COLO829 (cell line): ENCODE measurements at regions not wholly inside any gene's neighbourhood (a gene's known extent, or its start where the extent isn't known, plus 50 kb on each side); places are given as distances from the start of the nearest gene placed in this dataset.
A peak's percentile ranks its signal among the peaks of the same experiment; 100 is the strongest.

ENCODE experiments used
- DNase-seq: peaks from one replicate; pipeline ENCODE4 v3.0.0; 2012; ENCODE audit warnings: low spot score

- no peak for DNase-seq
These were observed 234.4 kb upstream of the PMFBP1 start for GRCh38 chr16:72406390-72406789.

DNA sequence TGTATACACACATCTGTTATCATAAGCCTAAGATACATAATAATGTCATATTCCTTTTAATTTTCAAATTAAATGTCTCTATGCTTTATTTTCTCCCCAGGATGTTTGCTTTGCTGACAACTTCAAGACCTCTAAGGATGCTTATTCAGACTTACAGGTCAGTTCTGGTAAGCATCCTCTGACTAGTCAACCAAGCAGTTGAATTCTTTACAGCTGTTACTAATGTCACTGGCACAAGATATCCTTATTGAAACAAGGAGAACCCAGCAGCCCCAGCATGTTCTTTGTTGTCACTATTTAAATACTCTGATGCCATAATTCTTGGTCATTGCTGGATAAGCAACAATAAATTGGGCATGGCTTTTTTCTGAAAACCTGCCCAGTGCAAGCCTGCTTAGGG, 232.3 kb upstream of the PMFBP1 start:
- no peak for DNase-seq

DNA sequence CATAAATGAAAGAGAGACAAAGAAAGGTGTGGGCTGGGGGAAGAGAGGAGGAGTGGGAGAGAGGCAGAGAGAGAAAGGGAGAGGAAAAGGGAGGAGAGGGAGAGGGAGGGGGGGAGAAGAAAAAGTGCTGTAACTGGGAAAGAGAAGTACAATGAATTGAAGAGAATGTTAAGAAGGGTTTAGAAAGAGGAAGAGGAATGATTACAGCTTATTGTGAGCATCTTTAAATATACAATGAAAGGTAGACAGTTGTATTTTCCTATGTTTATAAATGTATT, 229.1 kb upstream of the PMFBP1 start:
- DNase-seq: no peak

GRCh38 chr16:72400257-72401083, 228.5 kb upstream of the PMFBP1 start:
- peak; percentile 19 for DNase-seq

DNA sequence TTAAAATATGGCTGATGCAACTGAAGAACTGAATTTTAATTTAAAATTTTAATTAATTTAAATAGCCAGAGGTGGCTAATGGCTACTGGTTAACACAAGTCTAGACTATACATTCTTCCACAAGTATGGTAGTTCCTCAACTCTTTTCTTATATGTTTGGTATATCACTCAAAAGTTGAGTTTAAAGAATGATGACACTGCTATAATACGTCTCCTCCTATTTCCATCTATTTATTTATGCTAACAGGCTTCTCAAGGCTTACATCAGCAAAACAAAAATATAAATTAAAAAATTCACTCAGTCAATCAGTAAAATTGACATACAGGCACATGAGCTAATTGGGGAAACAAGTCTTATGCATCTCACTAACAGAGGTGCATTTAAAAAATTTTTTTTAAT, 227.9 kb upstream of the PMFBP1 start:
- no peak for DNase-seq

GRCh38 chr16:72397876-72398275, 225.9 kb upstream of the PMFBP1 start:
- no peak for DNase-seq

DNA sequence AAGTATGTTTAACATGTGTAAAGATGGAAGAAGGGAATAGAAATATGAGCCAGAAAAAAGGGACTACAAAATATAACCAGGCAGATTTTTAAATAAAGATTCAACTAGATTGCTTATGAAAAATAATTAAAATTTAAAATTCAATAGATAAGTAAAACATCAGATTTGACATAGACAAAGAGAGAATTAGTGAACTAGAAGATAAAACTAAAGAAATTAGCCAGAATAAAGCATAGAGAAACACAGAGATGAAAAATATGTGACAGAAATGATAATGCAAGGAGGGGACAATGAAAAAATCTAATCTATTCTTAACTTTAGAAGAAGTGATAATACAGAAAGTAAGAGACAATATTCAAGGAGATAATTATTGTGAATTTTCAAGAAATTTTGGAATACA, 222.6 kb upstream of the PMFBP1 start:
- no peak for DNase-seq

- DNase-seq: no peak
These were observed 217.8 kb upstream of the PMFBP1 start for GRCh38 chr16:72389791-72390190.

DNA sequence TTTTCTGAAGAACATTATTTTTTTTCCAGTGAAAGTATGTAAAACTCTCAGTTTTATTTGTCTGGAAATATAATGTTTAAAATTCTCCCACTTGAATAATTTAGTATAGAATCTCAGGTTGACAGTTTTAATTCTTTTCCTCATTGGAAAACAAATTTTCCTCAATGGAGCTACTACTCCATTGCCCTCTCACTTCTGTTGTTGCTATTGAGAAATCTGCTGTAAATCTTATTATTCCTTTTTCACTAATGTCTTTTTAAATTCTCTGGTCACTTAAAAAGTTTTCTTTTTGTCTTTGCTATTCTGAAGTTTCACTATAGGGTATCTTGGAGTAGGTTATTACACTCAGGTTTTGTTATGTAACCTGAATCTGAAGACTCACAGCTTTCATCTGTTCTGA, 216.1 kb upstream of the PMFBP1 start:
- no peak for DNase-seq

GRCh38 chr16:72384651-72385050, 212.7 kb upstream of the PMFBP1 start:
- DNase-seq: no peak

DNA sequence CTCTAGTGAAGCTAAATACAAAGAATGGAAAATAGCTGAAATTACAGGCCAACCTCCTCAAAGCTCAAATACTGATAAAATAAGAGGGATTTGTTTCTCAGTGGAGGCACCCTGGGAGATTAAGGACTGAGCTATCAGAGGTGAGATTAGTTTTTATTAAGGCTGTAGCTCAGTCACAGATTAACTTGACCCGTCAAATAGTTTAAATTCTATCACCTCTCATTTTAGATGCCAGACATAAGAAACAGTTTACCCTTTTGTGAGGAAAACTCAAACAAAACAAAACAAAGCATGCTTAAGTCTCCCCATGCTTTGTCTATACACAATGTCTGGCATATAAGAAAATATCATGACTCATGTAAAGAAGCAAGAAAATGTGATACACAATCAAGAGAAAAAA, 208.3 kb upstream of the PMFBP1 start:
- DNase-seq: no peak

DNA sequence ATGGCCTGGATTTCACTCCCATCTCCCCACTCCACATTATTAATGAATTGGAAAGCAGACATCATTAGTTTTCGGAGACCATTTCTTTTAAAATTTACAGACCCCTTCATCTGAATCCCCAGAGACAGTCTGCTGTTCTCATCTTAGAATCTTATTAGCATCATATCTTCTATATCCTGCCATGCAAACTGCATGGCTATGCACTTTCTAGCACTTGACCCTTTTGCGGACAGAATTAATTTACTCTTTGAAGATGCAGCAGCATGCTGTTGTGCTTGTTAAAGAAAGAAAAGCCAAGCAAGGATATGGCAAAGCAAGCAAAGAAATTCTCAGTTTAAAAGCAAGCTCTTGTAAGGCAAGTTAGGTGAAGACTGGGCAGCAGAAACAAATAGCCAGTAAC, 201.2 kb upstream of the PMFBP1 start:
- no peak for DNase-seq

DNA sequence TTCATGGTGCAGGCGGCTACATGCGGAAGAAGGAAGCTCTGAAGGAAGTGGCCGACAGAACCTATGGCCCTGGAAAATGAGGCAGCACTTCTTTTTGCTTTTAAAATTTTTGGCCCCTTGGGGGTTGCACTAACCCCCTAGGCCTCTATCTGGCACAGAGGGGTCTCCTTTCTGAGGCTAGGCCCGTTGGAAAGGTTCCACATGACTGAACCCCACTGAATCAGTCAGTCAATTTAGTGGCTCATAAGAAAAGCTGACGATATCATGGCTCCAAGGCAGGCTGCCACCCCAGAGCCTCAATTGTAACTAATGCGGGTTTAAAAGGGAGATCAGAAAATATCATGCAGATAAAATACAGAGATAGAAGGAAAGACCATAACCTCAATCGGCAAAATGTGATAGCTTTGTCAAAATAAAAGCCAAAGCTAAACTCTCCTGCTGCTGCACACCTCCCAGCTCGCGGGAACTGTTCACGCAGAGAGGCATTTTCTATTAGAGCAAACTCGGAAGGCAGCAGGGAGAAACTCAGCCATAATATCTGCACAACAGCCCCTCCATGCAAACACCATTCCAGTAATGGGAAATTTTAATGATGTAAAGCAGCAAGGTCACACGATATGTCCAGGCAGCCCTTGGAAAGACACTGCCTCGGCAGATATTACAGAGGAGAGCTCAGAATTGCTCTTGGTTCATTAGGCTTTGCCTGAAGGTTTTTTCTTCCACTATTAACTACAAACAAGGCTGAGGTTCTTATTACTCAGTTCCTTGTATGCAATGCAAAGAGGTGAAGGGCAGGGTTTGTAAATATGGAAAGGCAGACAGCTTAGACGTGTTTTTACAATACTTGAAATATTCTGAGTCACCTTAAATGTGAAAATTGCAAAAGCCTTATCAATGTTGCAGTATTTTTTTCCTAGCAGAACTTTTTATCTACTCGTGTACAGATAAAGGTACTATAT, 200.4 kb upstream of the PMFBP1 start:
- no peak for DNase-seq

DNA sequence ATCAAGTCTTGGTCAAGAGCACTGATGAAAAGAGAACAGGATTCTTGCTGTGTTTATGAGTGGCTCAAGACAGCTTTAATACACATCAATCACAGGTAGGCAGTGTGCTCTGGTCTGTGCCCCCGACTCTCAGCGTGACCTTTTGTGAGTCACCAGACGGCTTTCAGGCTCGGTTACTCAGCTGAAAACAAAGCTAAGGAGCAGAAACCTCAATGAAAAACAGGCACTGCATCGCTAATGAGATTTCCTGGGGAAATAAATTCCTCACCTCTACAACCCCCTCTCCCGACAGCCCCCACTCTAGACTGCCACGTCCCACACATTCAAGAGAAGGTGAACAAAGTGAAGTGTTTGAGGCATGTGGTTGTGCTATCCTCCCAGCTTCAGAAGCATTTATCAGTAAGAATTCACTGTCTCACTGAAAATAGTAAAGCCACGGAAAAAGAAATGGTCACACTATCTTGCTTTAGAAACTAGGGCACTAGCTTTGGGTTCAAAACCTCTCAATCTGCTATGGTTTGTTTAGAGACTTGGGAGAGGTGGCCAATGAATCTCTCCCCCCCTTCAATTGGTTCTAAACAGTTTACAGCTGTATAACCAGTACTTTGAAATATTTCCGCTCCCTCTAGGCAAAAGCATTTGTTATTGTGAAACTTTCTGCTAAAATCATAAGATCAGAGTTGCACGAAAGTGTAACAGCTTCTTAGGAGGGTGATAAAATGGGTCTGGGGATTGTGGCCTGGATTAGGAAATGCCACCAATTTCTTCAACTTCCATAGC, 199.5 kb upstream of the PMFBP1 start:
- DNase-seq: peak; percentile 13

GRCh38 chr16:72369274-72369673, 197.3 kb upstream of the PMFBP1 start:
- DNase-seq: no peak

DNA sequence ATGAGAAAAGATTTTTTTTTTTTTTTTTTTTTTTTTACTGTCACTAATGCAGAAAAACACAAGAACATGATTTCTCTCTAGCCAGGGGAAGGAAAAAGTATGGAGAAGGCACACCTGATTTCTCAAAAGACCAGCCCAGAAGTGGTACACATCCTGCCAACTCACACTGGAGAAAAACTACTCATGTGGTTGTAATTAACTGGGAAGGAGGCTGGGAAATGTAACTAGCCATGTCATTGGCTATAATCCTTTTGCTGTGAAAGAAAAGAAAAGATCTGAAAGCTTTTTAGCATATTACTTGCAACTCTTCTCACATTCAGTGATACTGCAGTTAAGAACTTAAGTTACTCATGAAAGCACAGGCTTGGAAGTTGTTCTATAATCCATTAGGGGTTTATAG, 195.9 kb upstream of the PMFBP1 start:
- no peak for DNase-seq

- no peak for DNase-seq
These were observed 191.0 kb upstream of the PMFBP1 start for GRCh38 chr16:72362973-72363372.

DNA sequence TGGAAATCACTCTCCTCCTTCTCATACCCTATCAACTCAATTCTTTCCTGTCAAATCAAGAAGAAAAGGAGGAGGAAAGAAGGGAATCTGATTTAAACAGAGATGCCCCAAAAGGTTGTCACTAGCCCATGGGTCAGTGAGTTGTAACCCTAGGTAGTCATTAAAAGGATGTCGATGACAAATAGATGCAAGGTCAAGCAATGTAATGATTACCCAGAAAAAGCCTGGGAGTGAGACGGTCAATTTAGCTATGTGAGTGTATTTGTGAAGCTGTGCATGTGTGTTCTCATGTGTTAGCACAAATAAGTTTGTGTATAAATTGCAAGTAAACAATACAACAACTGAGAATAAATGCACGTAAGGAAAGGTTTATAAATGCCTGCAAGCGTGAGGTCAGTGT, 190.5 kb upstream of the PMFBP1 start:
- no peak for DNase-seq

GRCh38 chr16:72357910-72358309, 186.0 kb upstream of the PMFBP1 start:
- no peak for DNase-seq

DNA sequence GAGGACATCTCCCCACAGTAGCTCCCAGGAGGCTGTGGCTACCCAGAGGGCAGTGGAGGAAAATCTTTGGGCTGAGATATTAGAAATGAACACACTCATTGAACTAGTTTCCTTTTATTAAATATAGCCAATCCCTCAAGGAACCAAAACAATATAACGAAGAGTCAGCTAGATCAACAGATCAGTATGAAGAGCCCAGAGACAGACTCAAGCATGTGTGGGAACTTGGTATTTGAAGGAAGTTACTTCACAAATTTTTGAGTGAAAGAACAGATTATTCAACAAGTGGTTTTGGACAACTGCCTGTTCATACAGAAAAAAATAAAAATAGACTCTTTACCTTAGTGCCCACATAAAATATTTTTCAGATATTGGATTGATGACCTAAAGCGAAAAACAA, 183.6 kb upstream of the PMFBP1 start:
- no peak for DNase-seq

- no peak for DNase-seq
These were observed 177.8 kb upstream of the PMFBP1 start for GRCh38 chr16:72349719-72350118.

GRCh38 chr16:72332926-72333325, 161.0 kb upstream of the PMFBP1 start:
- DNase-seq: no peak

GRCh38 chr16:72324578-72324977, 152.6 kb upstream of the PMFBP1 start:
- no peak for DNase-seq
